Endothelial cell of umbilical vein (primary cell): ENCODE measurements at regions not wholly inside any gene's neighbourhood (a gene's known extent, or its start where the extent isn't known, plus 50 kb on each side); places are given as distances from the start of the nearest gene placed in this dataset.

Source experiments
- CTCF ChIP-seq, 2 donors: IDR thresholded peaks; 1 replicate in 1 of 2; 2 replicates in 1 of 2; pipeline ENCODE4 v1.5.1; 2011; ENCODE audit warnings: low read length in 2 of 2, mild to moderate bottlenecking in 2 of 2, moderate library complexity in 2 of 2, control low read depth in 1 of 2, inconsistent platforms in 1 of 2, low read depth in 1 of 2; ENCODE audit not compliant: insufficient read depth in 1 of 2; ENCODE audit errors: extremely low read depth in 1 of 2
- MYC ChIP-seq: IDR thresholded peaks from one replicate; pipeline ENCODE4 v1.6.1; 2011; ENCODE audit warnings: mild to moderate bottlenecking, low read depth, low read length
- POLR2A ChIP-seq: IDR thresholded peaks from 2 replicates; pipeline ENCODE4 v1.6.1; 2012; ENCODE audit warnings: low read depth, mild to moderate bottlenecking, control low read depth, low read length

- TF ChIP-seq POLR2A (no peak), CTCF (IDR thresholded peaks at IDR 0.05; ENCODE audit: extremely low read depth in 1 of 2, insufficient read depth in 1 of 2, low read depth in 1 of 2, low read length in 2 of 2) (no peak), MYC (no peak)
These were observed 57.2 kb upstream of the TMEM260 start for GRCh38 chr14:56522403-56522802.
